GM23248 (cell line): ENCODE measurements at regions not wholly inside any gene's neighbourhood (a gene's known extent, or its start where the extent isn't known, plus 50 kb on each side); places are given as distances from the start of the nearest gene placed in this dataset.

Experiments
- EZH2 ChIP-seq: fragments of 200-600 bp; sonication (generic); IDR thresholded peaks from 2 replicates; pipeline ENCODE4 v1.6.1; 2018; ENCODE audit warnings: antibody characterized with exemption, mild to moderate bottlenecking; ENCODE audit not compliant: insufficient read depth, poor library complexity, severe bottlenecking
- EZH2phosphoT487 ChIP-seq: fragments of 200-600 bp; sonication (generic); IDR thresholded peaks from 2 replicates; pipeline ENCODE4 v1.6.1; 2018; ENCODE audit warnings: antibody characterized with exemption, moderate library complexity, mild to moderate bottlenecking, low read depth; ENCODE audit not compliant: insufficient read depth

GRCh38 chr9:109861918-109862317 is 81.9 kb downstream of the PALM2AKAP2 start:
- TF ChIP-seq EZH2phosphoT487, result no peak
- TF ChIP-seq EZH2, result no peak
